Hepatocyte (in vitro differentiated cells): ENCODE measurements at regions not wholly inside any gene's neighbourhood (a gene's known extent, or its start where the extent isn't known, plus 50 kb on each side); places are given as distances from the start of the nearest gene placed in this dataset.

Source experiments
- DNase-seq: peaks from one replicate; pipeline ENCODE4 v3.0.0-alpha.2; 2016; ENCODE audit warnings: low spot score
- H2AFZ ChIP-seq: fragments of 200-600 bp; sonication (generic); 2 replicates; pipeline ENCODE4 v1.6.0; 2016; ENCODE audit warnings: antibody characterized with exemption, mild to moderate bottlenecking
- H3K27ac ChIP-seq: fragments of 200-600 bp; sonication (generic); 2 replicates; pipeline ENCODE4 v1.5.1; 2016; ENCODE audit warnings: mild to moderate bottlenecking
- H3K27me3 ChIP-seq: fragments of 200-600 bp; sonication (generic); 2 replicates; pipeline ENCODE4 v1.6.1; 2016
- H3K36me3 ChIP-seq: fragments of 200-600 bp; sonication (generic); replicated peaks from 2 replicates; pipeline ENCODE4 v1.5.1; 2016; ENCODE audit warnings: low read depth; ENCODE audit not compliant: insufficient read depth
- H3K4me1 ChIP-seq: fragments of 200-600 bp; sonication (generic); 2 replicates; pipeline ENCODE4 v1.5.1; 2016; ENCODE audit warnings: mild to moderate bottlenecking, moderate library complexity; ENCODE audit not compliant: insufficient read depth
- H3K4me2 ChIP-seq: fragments of 200-600 bp; sonication (generic); 2 replicates; pipeline ENCODE4 v1.6.0; 2016
- H3K4me3 ChIP-seq: fragments of 200-600 bp; sonication (generic); 2 replicates; pipeline ENCODE4 v1.5.1; 2016; ENCODE audit warnings: mild to moderate bottlenecking
- H3K79me2 ChIP-seq: fragments of 200-600 bp; sonication (generic); 2 replicates; pipeline ENCODE4 v1.6.0; 2017; ENCODE audit warnings: mild to moderate bottlenecking
- H3K9me2 ChIP-seq: fragments of 200-600 bp; sonication (generic); replicated peaks from 2 replicates; pipeline ENCODE4 v1.6.0; 2017; ENCODE audit warnings: mild to moderate bottlenecking; ENCODE audit not compliant: insufficient read depth
- H3K9me3 ChIP-seq: fragments of 200-600 bp; sonication (generic); 2 replicates; pipeline ENCODE4 v1.5.1; 2016; ENCODE audit warnings: low read depth, mild to moderate bottlenecking
- H4K20me1 ChIP-seq: fragments of 200-600 bp; sonication (generic); 2 replicates; pipeline ENCODE4 v1.6.0; 2016; ENCODE audit warnings: mild to moderate bottlenecking; ENCODE audit not compliant: insufficient read depth, poor library complexity, severe bottlenecking
- EZH2 ChIP-seq: fragments of 200-600 bp; sonication (generic); IDR thresholded peaks from 2 replicates; pipeline ENCODE4 v1.6.1; 2016; ENCODE audit warnings: antibody characterized with exemption, mild to moderate bottlenecking, borderline replicate concordance
- EZH2phosphoT487 ChIP-seq: fragments of 200-600 bp; sonication (generic); IDR thresholded peaks from one replicate; pipeline ENCODE4 v1.6.1; 2018; ENCODE audit warnings: antibody characterized with exemption, mild to moderate bottlenecking, low read depth, moderate library complexity; ENCODE audit not compliant: unreplicated experiment, severe bottlenecking
- WGBS: methylation state at CpG from one replicate; pipeline ENCODE4 v1.1.6; 2016; ENCODE audit warnings: low lambda C conversion rate; ENCODE audit errors: missing lambda C conversion rate; 5-methylcytosine and 5-hydroxymethylcytosine counted together
- TF ChIP-seq, protein P1 (sequence below): fragments of 200-600 bp; sonication (generic); IDR thresholded peaks from 2 replicates; pipeline ENCODE4 v1.5.1; 2016; ENCODE audit warnings: antibody characterized with exemption, mild to moderate bottlenecking; ENCODE audit not compliant: poor library complexity

DNA sequence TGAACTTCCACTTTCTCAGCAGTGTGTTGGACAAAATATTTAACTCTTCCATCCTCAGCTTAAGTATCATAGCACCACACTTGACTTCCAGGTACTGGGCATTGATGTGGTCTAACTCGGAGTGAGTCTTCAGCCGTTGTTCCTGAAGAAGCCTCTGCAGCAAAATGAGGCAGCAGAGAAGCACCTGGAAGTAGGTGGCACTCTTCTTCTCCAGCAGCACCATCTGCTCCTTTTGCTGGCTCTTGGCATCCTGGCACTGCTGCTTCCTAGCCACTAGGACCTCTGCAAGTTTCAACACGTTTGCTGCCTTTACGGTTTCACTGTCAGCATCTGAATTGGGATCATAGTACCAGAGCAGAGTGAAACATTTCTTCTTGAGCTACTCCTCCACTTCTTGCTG lies 162.5 kb upstream of the GORAB start:
- TF ChIP-seq, protein P1, sequence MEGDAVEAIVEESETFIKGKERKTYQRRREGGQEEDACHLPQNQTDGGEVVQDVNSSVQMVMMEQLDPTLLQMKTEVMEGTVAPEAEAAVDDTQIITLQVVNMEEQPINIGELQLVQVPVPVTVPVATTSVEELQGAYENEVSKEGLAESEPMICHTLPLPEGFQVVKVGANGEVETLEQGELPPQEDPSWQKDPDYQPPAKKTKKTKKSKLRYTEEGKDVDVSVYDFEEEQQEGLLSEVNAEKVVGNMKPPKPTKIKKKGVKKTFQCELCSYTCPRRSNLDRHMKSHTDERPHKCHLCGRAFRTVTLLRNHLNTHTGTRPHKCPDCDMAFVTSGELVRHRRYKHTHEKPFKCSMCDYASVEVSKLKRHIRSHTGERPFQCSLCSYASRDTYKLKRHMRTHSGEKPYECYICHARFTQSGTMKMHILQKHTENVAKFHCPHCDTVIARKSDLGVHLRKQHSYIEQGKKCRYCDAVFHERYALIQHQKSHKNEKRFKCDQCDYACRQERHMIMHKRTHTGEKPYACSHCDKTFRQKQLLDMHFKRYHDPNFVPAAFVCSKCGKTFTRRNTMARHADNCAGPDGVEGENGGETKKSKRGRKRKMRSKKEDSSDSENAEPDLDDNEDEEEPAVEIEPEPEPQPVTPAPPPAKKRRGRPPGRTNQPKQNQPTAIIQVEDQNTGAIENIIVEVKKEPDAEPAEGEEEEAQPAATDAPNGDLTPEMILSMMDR: no peak
- TF ChIP-seq EZH2phosphoT487 (no peak), EZH2 (no peak)
- H2AFZ ChIP-seq: no peak overlapping the region
- no peaks in the 10 kb centered on the region for H4K20me1 ChIP-seq

DNA sequence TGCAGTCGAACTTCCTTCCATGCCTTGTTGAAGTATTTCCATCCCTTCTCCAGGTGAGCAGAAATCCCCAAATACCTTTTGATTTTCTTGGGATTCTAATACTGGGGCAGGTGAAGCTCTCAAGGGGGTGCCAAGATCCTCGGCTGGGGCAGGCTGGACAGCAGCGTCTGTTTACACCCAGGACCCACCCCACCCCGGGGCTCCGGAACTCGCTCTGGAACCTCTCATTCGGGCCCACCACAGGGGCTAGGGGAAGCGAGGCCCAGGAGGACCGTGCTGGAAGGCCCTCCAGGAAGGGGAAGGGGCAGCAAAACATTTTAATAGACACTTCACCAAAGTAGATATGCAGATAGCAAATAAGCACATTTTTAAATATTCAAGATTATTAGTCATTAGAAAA lies 161.9 kb upstream of the GORAB start:
- 96% methylated on average over 9 of the region's 9 CpGs for WGBS
- Histone ChIP-seq H3K27ac (no peak overlapping the region), H3K36me3 (no peaks in the 10 kb centered on the region), H3K9me2 (no peaks in the 10 kb centered on the region), H4K20me1 (no peaks in the 10 kb centered on the region), H3K4me2 (no peak overlapping the region), H3K4me3 (no peak overlapping the region), H3K79me2 (no peaks in the 10 kb centered on the region), H3K9me3 (no peaks in the 10 kb centered on the region), H2AFZ (no peak overlapping the region), H3K4me1 (peaks cover 2% of the 10 kb centered on the region), H3K27me3 (no peaks in the 10 kb centered on the region)
- no peak for DNase-seq
- TF ChIP-seq, protein P1: no peak
- TF ChIP-seq EZH2 (no peak), EZH2phosphoT487 (no peak)

More for the DNA sequence above, 162.5 kb upstream of the GORAB start:
- H3K27ac ChIP-seq: no peak overlapping the region
- WGBS: 91% methylated on average over 4 of the region's 4 CpGs
- no peak overlapping the region for H3K4me3 ChIP-seq
- no peak for DNase-seq
- no peaks in the 10 kb centered on the region for H3K9me3 ChIP-seq
- H3K27me3 ChIP-seq: no peaks in the 10 kb centered on the region
- H3K4me2 ChIP-seq: no peak overlapping the region
- H3K36me3 ChIP-seq: no peaks in the 10 kb centered on the region
- no peaks in the 10 kb centered on the region for H3K79me2 ChIP-seq
- H3K4me1 ChIP-seq: no peaks in the 10 kb centered on the region
- H3K9me2 ChIP-seq: no peaks in the 10 kb centered on the region

DNA sequence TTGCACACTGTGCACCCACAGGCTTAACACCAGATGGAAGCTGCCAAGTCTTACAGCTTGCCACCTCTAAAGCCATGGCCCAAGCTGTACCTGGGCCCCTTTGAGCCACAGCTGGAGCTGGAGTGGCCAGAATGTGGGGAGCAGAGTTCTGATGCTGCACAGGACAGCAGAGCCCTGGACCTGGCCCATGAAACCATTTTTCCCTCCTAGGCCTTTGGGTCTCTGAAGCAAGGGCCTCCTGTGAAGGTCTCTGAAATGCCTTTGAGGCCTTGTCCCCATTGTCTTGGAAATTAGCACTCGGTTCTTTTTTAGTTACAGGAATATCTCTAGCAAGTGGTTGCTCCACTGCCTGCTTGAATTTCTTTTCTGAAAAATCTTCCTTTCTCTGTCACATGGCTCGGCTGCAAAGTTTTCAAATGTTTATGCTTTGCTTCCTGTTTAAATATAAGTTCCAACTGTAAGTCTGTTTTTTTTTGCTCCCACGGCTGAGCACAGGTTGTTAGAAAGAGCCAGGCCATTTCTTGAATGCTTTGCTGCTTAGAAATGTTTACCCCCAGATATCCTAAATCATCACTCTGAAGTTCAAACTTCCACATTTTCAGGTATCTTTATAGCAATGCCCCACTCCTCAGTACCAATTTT lies 156.8 kb upstream of the GORAB start:
- WGBS: 47% methylated on average over 3 of the region's 3 CpGs

More for the DNA sequence above, 156.8 kb upstream of the GORAB start:
- Histone ChIP-seq H3K4me3 (no peak overlapping the region), H3K9me3 (no peaks in the 10 kb centered on the region), H4K20me1 (no peaks in the 10 kb centered on the region), H3K79me2 (no peaks in the 10 kb centered on the region), H3K27me3 (no peaks in the 10 kb centered on the region), H3K4me1 (peaks cover 3% of the 10 kb centered on the region), H3K4me2 (no peak overlapping the region), H3K36me3 (no peaks in the 10 kb centered on the region), H3K9me2 (no peaks in the 10 kb centered on the region), H3K27ac (no peak overlapping the region), H2AFZ (no peak overlapping the region)
- TF ChIP-seq EZH2: no peak
- TF ChIP-seq, protein P1: no peak
- no peak for TF ChIP-seq EZH2phosphoT487
- DNase-seq: no peak
